Esophagus squamous epithelium (tissue), 4 donors: ENCODE measurements at regions not wholly inside any gene's neighbourhood (a gene's known extent, or its start where the extent isn't known, plus 50 kb on each side); places are given as distances from the start of the nearest gene placed in this dataset.

Experiments
- POLR2A ChIP-seq, 4 donors: fragments of 450-650 bp; IDR thresholded peaks; one replicate each; pipeline ENCODE4 v1.6.1; 2017; ENCODE audit warnings: antibody characterized with exemption in 4 of 4, mild to moderate bottlenecking in 4 of 4, moderate library complexity in 3 of 4
- TF ChIP-seq, protein P1 (sequence below), 6 experiments: fragments of 450-650 bp in 4 of 6; fragments of 200-600 bp in 2 of 6; sonication (generic) in 2 of 6; IDR thresholded peaks; one replicate each; pipeline ENCODE4 v1.5.1; 2016 to 2019; ENCODE audit warnings: antibody characterized with exemption in 6 of 6, mild to moderate bottlenecking in 4 of 6, moderate library complexity in 4 of 6

DNA sequence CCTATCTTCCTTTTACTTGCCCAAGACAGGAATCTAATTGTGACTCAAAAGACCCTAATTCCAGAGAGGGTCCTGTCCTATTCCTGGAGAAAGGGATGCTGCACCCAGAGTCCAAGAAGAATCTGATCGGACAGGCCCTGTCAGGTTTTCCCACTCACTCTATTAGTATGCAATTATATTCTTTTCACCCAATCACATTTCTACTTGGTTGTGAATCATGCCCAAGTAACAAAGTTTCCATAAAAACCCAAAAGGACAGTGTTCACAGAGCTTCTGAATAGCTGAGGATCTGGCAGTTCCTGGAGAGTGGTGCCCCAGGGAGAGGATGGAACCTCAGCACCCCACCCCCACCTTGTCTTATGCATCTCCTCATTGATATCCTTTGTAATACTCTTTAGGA is 135.3 kb upstream of the SLITRK5 start:
- TF ChIP-seq, protein P1, sequence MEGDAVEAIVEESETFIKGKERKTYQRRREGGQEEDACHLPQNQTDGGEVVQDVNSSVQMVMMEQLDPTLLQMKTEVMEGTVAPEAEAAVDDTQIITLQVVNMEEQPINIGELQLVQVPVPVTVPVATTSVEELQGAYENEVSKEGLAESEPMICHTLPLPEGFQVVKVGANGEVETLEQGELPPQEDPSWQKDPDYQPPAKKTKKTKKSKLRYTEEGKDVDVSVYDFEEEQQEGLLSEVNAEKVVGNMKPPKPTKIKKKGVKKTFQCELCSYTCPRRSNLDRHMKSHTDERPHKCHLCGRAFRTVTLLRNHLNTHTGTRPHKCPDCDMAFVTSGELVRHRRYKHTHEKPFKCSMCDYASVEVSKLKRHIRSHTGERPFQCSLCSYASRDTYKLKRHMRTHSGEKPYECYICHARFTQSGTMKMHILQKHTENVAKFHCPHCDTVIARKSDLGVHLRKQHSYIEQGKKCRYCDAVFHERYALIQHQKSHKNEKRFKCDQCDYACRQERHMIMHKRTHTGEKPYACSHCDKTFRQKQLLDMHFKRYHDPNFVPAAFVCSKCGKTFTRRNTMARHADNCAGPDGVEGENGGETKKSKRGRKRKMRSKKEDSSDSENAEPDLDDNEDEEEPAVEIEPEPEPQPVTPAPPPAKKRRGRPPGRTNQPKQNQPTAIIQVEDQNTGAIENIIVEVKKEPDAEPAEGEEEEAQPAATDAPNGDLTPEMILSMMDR (IDR thresholded peaks at IDR 0.05): no peak
- no peak for TF ChIP-seq POLR2A (IDR thresholded peaks at IDR 0.05)
